Stomach (tissue), 4 donors: ENCODE measurements at regions not wholly inside any gene's neighbourhood (a gene's known extent, or its start where the extent isn't known, plus 50 kb on each side); places are given as distances from the start of the nearest gene placed in this dataset.

Experiments used
- CTCF ChIP-seq, 7 experiments: fragments of 450-650 bp in 4 of 7; fragments of 200-600 bp in 3 of 7; sonication (generic) in 3 of 7; IDR thresholded peaks; one replicate each; pipeline ENCODE4 v1.5.1; 2016 to 2019; ENCODE audit warnings: antibody characterized with exemption in 7 of 7, control low read depth in 2 of 7, mild to moderate bottlenecking in 1 of 7
- EP300 ChIP-seq: sonication (generic); formaldehyde crosslinking; IDR thresholded peaks from one replicate; pipeline ENCODE4 v1.6.1; 2017; ENCODE audit warnings: antibody characterized with exemption
- POLR2A ChIP-seq, 4 donors: fragments of 450-650 bp; IDR thresholded peaks; one replicate each; pipeline ENCODE4 v1.6.1; 2016; ENCODE audit warnings: antibody characterized with exemption in 4 of 4, control low read depth in 2 of 4, mild to moderate bottlenecking in 1 of 4, moderate library complexity in 1 of 4
- POLR2AphosphoS5 ChIP-seq, 3 donors: sonication (generic); formaldehyde crosslinking; IDR thresholded peaks; one replicate each; pipeline ENCODE4 v1.6.1; 2016; ENCODE audit warnings: antibody characterized with exemption in 3 of 3

GRCh38 chr3:3355442-3355841, 176.0 kb upstream of the CRBN start:
- TF ChIP-seq POLR2AphosphoS5 (IDR thresholded peaks at IDR 0.05) = no peak
- no peak for TF ChIP-seq CTCF (IDR thresholded peaks at IDR 0.05)
- TF ChIP-seq POLR2A (IDR thresholded peaks at IDR 0.05) = no peak
- TF ChIP-seq EP300 = no peak
